GM18499 (cell line): ENCODE measurements at regions not wholly inside any gene's neighbourhood (a gene's known extent, or its start where the extent isn't known, plus 50 kb on each side); places are given as distances from the start of the nearest gene placed in this dataset.
"Not testable (repeated sequence)": the region's sequence is repeated elsewhere in the genome, so short reads cannot be mapped to it uniquely, and the experiment has no call there.

Experiments used
- ATAC-seq: cut with Tn5 transposase; IDR thresholded peaks from one replicate; pipeline ENCODE4 v1.9.1; 2021; ENCODE audit warnings: moderate number of reproducible peaks; ENCODE audit not compliant: insufficient read depth, unreplicated experiment

- ATAC-seq, result no peak
Observed at GRCh38 chr3:127421943-127422662, 134.3 kb upstream of the PRR20G start.

GRCh38 chr3:127420829-127421228 is 133.0 kb upstream of the PRR20G start:
- ATAC-seq, result no peak

GRCh38 chr3:127419641-127420553 is 132.1 kb upstream of the PRR20G start:
- no peak for ATAC-seq

- ATAC-seq, result no peak
Observed at GRCh38 chr3:127419182-127419581, 131.3 kb upstream of the PRR20G start.

GRCh38 chr3:127418560-127419147 is 130.8 kb upstream of the PRR20G start:
- no peak for ATAC-seq

GRCh38 chr3:127417709-127418559 is 130.1 kb upstream of the PRR20G start:
- ATAC-seq, result no peak

GRCh38 chr3:127413871-127414270 is 126.0 kb upstream of the PRR20G start:
- ATAC-seq, result no peak

- ATAC-seq, result no peak
Observed at GRCh38 chr3:127413318-127413673, 125.5 kb upstream of the PRR20G start.

GRCh38 chr3:127412578-127413317 is 124.9 kb upstream of the PRR20G start:
- no peak for ATAC-seq

- not testable (repeated sequence) for ATAC-seq
Observed at GRCh38 chr3:127411875-127412274, 124.0 kb upstream of the PRR20G start.

GRCh38 chr3:127411083-127411727 is 123.4 kb upstream of the PRR20G start:
- no peak for ATAC-seq

- no peak for ATAC-seq
Observed at GRCh38 chr3:127410678-127411077, 122.8 kb upstream of the PRR20G start.

- ATAC-seq, result no peak
Observed at GRCh38 chr3:127410137-127410488, 122.3 kb upstream of the PRR20G start.

GRCh38 chr3:127409421-127410136 is 121.7 kb upstream of the PRR20G start:
- ATAC-seq, result no peak

GRCh38 chr3:127408684-127409420 is 121.0 kb upstream of the PRR20G start:
- ATAC-seq, result no peak

GRCh38 chr3:127408022-127408683 is 120.3 kb upstream of the PRR20G start:
- no peak for ATAC-seq
